Caco-2 (cell line): ENCODE measurements at regions not wholly inside any gene's neighbourhood (a gene's known extent, or its start where the extent isn't known, plus 50 kb on each side); places are given as distances from the start of the nearest gene placed in this dataset.

Experiments used
- BruUV-seq: library from RNA; stranded (reverse); fragments of 400-500 nt; replicated peaks from 2 replicates; lab custom pipeline; 2021; lab: Mats Ljungman, UMichigan
- CTCF ChIA-PET: fragments of 300-600 bp; sonication (Branson Sonifier 250); formaldehyde crosslinking; loops from one replicate; lab custom pipeline; 2022; ENCODE audit warnings: antibody characterized with exemption; lab: Charles Lee
- POLR2A ChIA-PET: fragments of 300-600 bp; sonication (Branson Sonifier 250); formaldehyde crosslinking; loops from one replicate; lab custom pipeline; 2022; ENCODE audit warnings: antibody characterized with exemption; lab: Charles Lee
- DNase-seq, 2 experiments: peaks; one replicate each; pipeline versions ENCODE4 v3.0.0 to v3.0.0-alpha.2; 2020 to 2022
- H3K27me3 ChIP-seq: replicated peaks from 2 replicates; pipeline ENCODE4 v1.6.0; 2011; ENCODE audit warnings: low read length; ENCODE audit not compliant: control insufficient read depth, insufficient read depth
- H3K36me3 ChIP-seq: 2 replicates; pipeline ENCODE4 v1.5.1; 2011; ENCODE audit warnings: low read length; ENCODE audit not compliant: control insufficient read depth, insufficient read depth
- H3K4me1 ChIP-seq: fragments of 250-450 bp; sonication (Bioruptor Pico); 2 replicates; pipeline ENCODE4 v1.5.1; 2020; ENCODE audit warnings: mild to moderate bottlenecking
- H3K4me3 ChIP-seq: 2 replicates; pipeline ENCODE4 v1.5.1; 2011; ENCODE audit warnings: low read depth, mild to moderate bottlenecking, control low read depth, low read length
- H3K9me3 ChIP-seq: fragments of 250-450 bp; sonication (Bioruptor Pico); 2 replicates; pipeline ENCODE4 v1.5.1; 2020; ENCODE audit warnings: mild to moderate bottlenecking, moderate library complexity
- H3K27ac Mint-ChIP-seq: one replicate; pipeline ENCODE4 v1.8.0; 2022; ENCODE audit warnings: mixed read lengths; ENCODE audit not compliant: unreplicated experiment
- H3K27me3 Mint-ChIP-seq: one replicate; pipeline ENCODE4 v1.8.0; 2022; ENCODE audit warnings: mixed read lengths; ENCODE audit not compliant: insufficient read depth, unreplicated experiment
- H3K36me3 Mint-ChIP-seq: one replicate; pipeline ENCODE4 v1.8.0; 2022; ENCODE audit warnings: mild to moderate bottlenecking, mixed read lengths; ENCODE audit not compliant: insufficient read depth, unreplicated experiment
- H3K4me1 Mint-ChIP-seq: one replicate; pipeline ENCODE4 v1.8.0; 2022; ENCODE audit warnings: low read depth, mixed read lengths; ENCODE audit not compliant: unreplicated experiment
- H3K4me3 Mint-ChIP-seq: one replicate; pipeline ENCODE4 v1.8.0; 2022; ENCODE audit warnings: mild to moderate bottlenecking, moderate library complexity, mixed read lengths; ENCODE audit not compliant: unreplicated experiment
- H3K9me3 Mint-ChIP-seq: one replicate; pipeline ENCODE4 v1.8.0; 2022; ENCODE audit warnings: mixed read lengths; ENCODE audit not compliant: unreplicated experiment
- intact Hi-C: fragments of 100-400 bp; cut with micrococcal nuclease; formaldehyde crosslinking; loops from one replicate; pipeline ENCODE4 v1.10.0; 2022; ENCODE audit not compliant: unreplicated experiment
- TF ChIP-seq, protein P1 (sequence below), 2 experiments: fragments of 200-600 bp in 1 of 2; IDR thresholded peaks; 1 replicate in 1 of 2; 2 replicates in 1 of 2; pipeline versions ENCODE4 v1.5.1 to v1.8.0; 2011 to 2022; ENCODE audit warnings: antibody characterized with exemption in 1 of 2, control low read depth in 1 of 2, inconsistent platforms in 1 of 2, low read depth in 1 of 2, low read length in 1 of 2, mild to moderate bottlenecking in 1 of 2, moderate library complexity in 1 of 2; ENCODE audit not compliant: insufficient read depth in 1 of 2, severe bottlenecking in 1 of 2, unreplicated experiment in 1 of 2

DNA sequence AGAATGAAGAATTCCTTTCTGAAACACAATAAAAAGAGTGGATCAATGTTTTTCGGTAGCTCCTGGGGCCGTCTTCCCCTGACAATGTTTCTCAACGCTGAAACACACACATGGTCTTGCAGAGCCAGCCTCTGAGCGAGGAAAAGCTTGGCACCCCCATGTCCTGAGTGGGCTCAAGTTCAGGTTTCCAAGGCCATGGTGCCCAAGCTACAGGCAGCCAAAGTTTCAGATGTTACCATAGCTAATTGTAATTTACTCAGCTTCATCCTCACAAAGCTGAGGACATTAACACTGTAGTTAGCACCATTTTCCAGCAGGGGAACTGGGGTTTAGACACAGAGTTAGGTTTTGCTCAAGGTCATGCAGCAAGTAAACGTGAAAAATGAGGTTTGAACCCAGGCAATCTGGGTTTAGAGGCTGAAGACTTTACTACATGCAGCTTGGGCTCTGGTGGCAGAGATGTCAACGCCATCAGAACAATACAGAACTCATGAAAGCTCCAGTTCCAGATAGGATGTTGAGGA, 199.1 kb downstream of the TJP1 start:
- no peaks in the 10 kb centered on the region for H3K36me3 ChIP-seq
- no TSS peak for BruUV-seq
- no peaks in the 10 kb centered on the region for H3K9me3 ChIP-seq
- Mint-ChIP-seq H3K27me3 (peaks cover 4% of the 10 kb centered on the region), H3K9me3 (no peaks in the 10 kb centered on the region), H3K4me1 (no peaks in the 10 kb centered on the region), H3K36me3 (no peaks in the 10 kb centered on the region), H3K27ac (no peak overlapping the region), H3K4me3 (no peak overlapping the region)
- ChIA-PET CTCF (interaction anchor here (1.0 kb wide), 1 partner anchor 9 kb away, joined by 7 read pairs; no protein-coding TSS in a partner anchor), POLR2A (no interaction called here)
- intact Hi-C loops = no loop called here
- no peak for DNase-seq
- no peak overlapping the region for H3K4me3 ChIP-seq
- no peaks in the 10 kb centered on the region for H3K27me3 ChIP-seq
- H3K4me1 ChIP-seq = no peaks in the 10 kb centered on the region
- TF ChIP-seq, protein P1, sequence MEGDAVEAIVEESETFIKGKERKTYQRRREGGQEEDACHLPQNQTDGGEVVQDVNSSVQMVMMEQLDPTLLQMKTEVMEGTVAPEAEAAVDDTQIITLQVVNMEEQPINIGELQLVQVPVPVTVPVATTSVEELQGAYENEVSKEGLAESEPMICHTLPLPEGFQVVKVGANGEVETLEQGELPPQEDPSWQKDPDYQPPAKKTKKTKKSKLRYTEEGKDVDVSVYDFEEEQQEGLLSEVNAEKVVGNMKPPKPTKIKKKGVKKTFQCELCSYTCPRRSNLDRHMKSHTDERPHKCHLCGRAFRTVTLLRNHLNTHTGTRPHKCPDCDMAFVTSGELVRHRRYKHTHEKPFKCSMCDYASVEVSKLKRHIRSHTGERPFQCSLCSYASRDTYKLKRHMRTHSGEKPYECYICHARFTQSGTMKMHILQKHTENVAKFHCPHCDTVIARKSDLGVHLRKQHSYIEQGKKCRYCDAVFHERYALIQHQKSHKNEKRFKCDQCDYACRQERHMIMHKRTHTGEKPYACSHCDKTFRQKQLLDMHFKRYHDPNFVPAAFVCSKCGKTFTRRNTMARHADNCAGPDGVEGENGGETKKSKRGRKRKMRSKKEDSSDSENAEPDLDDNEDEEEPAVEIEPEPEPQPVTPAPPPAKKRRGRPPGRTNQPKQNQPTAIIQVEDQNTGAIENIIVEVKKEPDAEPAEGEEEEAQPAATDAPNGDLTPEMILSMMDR (IDR thresholded peaks at IDR 0.05; ENCODE audit: insufficient read depth in 1 of 2, low read depth in 1 of 2, low read length in 1 of 2, severe bottlenecking in 1 of 2, unreplicated experiment in 1 of 2) = no peak

DNA sequence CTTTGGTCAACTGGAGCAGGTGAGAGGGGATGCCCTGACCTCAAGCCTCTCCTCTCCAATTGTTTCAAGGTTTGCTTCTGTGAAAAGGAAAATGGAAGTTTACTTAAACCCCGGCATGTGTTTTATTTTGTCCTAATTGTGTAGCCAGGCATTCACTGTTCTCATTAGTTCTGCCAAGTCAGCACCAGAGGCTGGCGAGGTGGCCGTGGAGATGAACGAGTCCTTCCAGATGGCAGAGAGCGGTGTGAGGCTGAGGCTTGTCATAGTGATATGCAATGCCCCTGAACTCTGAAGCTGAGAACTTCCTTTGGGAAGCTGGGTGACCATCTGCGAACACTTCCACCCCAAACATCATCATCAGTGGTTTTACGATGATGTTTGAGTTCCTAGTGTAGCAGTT, 199.6 kb downstream of the TJP1 start:
- Histone ChIP-seq H3K36me3 (no peaks in the 10 kb centered on the region), H3K27me3 (no peaks in the 10 kb centered on the region), H3K4me3 (no peak overlapping the region), H3K9me3 (no peaks in the 10 kb centered on the region), H3K4me1 (no peaks in the 10 kb centered on the region)
- intact Hi-C loops = no loop called here
- Mint-ChIP-seq H3K9me3 (no peaks in the 10 kb centered on the region), H3K27ac (no peak overlapping the region), H3K4me3 (no peak overlapping the region), H3K36me3 (no peaks in the 10 kb centered on the region), H3K27me3 (peaks cover 2% of the 10 kb centered on the region), H3K4me1 (no peaks in the 10 kb centered on the region)
- BruUV-seq = no TSS peak
- ChIA-PET CTCF (no interaction called here), POLR2A (no interaction called here)
- TF ChIP-seq, protein P1 (IDR thresholded peaks at IDR 0.05; ENCODE audit: insufficient read depth in 1 of 2, low read depth in 1 of 2, low read length in 1 of 2, severe bottlenecking in 1 of 2, unreplicated experiment in 1 of 2) = no peak
- no peak for DNase-seq

DNA sequence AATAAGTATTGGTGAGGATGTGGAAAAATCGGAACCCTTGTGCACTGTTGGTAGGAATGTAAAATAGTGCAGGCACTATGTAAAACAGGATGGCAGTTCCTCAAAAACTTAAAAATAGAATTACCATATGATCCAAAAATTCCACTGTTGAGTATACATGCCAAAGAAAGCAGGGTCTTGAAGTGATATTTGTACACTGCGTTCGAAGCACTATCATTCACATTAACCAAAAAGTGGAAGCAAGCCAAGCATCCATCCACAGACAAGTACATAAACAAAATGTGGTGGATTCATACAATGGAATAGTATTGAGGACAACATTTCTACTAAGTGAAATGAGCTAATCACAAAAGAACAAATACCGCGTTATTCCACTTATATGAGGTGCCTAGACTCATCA, 200.7 kb downstream of the TJP1 start:
- TF ChIP-seq, protein P1 (IDR thresholded peaks at IDR 0.05; ENCODE audit: insufficient read depth in 1 of 2, low read depth in 1 of 2, low read length in 1 of 2, severe bottlenecking in 1 of 2, unreplicated experiment in 1 of 2) = no peak
- Histone ChIP-seq H3K36me3 (no peaks in the 10 kb centered on the region), H3K27me3 (no peaks in the 10 kb centered on the region), H3K4me3 (no peak overlapping the region), H3K4me1 (no peaks in the 10 kb centered on the region), H3K9me3 (no peaks in the 10 kb centered on the region)
- Mint-ChIP-seq H3K4me3 (no peak overlapping the region), H3K9me3 (no peaks in the 10 kb centered on the region), H3K27me3 (peaks cover 2% of the 10 kb centered on the region), H3K36me3 (no peaks in the 10 kb centered on the region), H3K4me1 (no peaks in the 10 kb centered on the region), H3K27ac (no peak overlapping the region)
- DNase-seq = no peak
- POLR2A ChIA-PET = no interaction called here
- CTCF ChIA-PET = no interaction called here
- BruUV-seq = no TSS peak
- intact Hi-C loops = no loop called here
